D721Med (cell line): ENCODE measurements at regions not wholly inside any gene's neighbourhood (a gene's known extent, or its start where the extent isn't known, plus 50 kb on each side); places are given as distances from the start of the nearest gene placed in this dataset.

ENCODE experiments used
- DNase-seq: peaks from one replicate; pipeline ENCODE4 v3.0.0; 2011; ENCODE audit warnings: low spot score; ENCODE audit not compliant: insufficient read length
- FAIRE-seq: peaks from 2 replicates; lab custom pipeline; 2011; peaks lifted over from hg19 to GRCh38; lab: Jason Lieb, UNC
- TF ChIP-seq, protein P1 (sequence below): IDR thresholded peaks from 2 replicates; pipeline ENCODE4 v1.5.1; 2012; ENCODE audit warnings: mild to moderate bottlenecking, control low read depth; ENCODE audit not compliant: insufficient read depth; ENCODE audit errors: missing control alignments

DNA sequence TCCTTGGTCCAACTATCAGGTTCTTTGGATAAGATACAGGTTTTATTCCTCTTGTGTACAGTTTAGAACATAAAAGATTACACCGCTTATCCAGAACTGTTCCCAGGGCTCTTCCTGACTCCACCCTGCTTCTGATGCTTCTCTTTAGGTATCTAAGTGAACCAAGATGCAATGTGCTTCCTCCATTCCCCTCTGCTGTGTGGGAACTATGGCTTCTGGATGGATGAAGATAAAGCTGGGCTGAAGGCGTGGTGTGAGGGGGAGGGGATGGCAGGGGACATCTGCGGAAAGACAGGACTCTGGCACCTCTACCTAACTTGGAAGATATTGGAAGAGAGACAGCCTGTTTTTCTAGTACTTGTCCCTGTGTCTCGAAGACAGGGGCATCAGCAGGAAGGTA, 209.9 kb upstream of the TBX20 start:
- TF ChIP-seq, protein P1, sequence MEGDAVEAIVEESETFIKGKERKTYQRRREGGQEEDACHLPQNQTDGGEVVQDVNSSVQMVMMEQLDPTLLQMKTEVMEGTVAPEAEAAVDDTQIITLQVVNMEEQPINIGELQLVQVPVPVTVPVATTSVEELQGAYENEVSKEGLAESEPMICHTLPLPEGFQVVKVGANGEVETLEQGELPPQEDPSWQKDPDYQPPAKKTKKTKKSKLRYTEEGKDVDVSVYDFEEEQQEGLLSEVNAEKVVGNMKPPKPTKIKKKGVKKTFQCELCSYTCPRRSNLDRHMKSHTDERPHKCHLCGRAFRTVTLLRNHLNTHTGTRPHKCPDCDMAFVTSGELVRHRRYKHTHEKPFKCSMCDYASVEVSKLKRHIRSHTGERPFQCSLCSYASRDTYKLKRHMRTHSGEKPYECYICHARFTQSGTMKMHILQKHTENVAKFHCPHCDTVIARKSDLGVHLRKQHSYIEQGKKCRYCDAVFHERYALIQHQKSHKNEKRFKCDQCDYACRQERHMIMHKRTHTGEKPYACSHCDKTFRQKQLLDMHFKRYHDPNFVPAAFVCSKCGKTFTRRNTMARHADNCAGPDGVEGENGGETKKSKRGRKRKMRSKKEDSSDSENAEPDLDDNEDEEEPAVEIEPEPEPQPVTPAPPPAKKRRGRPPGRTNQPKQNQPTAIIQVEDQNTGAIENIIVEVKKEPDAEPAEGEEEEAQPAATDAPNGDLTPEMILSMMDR, result no peak
- DNase-seq (no peak), FAIRE-seq (no peak)

DNA sequence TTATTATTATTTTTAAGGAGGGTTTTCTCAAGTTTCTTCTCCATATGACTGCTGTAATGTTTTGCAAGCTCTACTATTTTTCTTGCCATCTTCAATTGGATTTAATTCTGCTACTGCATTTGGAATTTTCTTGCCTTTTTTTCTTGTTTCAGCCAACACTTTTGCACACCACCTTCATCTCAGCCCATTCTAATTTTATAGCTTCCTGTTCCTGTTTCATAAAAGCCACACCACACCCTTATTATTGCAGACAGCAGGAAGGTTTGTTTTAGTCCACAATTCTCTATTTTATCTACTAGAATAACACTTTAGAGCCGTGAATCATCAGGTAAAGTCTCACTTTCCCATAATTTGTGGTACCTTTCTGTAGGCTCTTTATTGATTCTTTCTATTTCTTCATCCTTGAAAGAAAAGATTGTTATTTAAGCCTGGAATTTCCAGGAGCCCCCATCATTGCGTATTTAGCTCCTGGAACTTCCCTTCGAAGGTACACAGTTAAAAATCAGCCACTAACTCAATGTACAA, 209.3 kb upstream of the TBX20 start:
- no peak for FAIRE-seq
- TF ChIP-seq, protein P1, result no peak
- no peak for DNase-seq

DNA sequence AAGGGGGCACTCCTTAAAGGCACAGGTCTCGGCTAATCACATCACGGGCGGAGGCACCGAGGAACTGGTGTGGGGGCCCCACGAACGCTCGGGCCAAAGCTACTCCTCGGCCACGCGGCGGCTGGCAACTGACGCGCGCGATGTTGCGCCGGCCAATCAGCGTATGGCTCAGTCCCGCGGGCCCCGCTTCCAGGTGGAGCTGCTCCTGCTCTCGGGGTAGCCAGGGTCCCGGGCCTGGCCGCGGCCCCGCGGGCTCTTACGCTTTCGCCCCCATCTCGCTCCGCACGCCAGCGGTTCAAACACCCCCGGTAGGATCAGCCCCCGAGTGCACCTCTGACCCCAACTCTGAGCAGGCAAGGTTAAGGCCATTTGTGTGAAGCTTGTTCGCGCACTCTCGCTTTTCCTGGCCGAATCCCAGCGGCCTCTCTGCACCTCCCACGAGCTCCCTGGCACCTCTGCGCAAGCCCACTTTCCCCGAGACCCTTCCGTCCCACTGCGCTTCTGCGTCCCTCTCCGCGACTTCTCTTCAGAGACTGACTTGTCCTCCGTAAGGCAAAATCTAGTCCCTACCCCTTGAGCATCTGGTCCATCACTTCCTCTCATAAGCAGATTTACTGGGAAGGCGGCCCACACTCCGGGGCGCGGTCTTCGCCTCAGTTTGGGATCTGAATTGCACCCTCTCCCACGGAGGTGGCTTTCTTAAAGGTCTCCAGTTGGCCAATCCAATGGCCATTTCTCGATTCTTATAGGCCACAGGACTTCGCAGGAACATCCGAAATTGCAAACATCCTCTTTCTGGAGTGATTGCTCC, 200.9 kb upstream of the TBX20 start:
- DNase-seq, result no peak
- TF ChIP-seq, protein P1, result no peak
- no peak for FAIRE-seq

DNA sequence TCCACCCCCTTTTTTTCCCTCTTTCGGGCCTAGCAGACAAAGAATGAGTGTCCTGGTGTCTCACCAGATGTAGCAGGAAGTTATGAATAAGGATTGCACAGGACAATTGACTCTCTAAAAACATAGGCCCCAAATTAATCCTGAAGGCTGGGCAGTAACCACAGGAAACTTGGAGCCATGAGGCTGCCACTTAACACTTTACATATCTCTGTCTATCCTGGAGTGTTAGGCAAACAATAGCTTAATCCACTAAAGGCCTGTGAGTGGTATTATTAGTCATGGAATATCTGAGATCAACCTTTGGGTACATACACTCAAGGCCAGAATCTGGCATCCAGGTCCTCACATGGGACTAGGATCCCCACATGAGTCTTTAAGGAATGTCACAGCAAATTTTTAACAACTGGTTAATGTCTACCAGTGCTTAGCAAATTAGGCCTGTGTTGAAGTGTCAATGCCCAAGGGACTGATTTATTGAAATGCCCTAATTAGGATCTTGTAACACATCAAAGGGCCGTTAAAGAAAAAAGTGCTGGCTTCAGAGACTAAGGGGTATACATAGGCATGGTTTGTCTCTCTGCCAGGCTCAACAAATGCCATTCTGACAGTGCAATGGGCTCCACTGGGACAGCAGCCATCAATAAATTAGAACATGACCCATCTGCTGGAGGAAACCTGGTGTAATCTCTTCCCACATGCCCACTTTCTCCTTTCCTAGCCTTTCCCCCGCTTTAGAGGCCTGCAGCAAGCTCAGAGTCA, 196.7 kb upstream of the TBX20 start:
- FAIRE-seq (no peak), DNase-seq (no peak)
- TF ChIP-seq, protein P1, result no peak

DNA sequence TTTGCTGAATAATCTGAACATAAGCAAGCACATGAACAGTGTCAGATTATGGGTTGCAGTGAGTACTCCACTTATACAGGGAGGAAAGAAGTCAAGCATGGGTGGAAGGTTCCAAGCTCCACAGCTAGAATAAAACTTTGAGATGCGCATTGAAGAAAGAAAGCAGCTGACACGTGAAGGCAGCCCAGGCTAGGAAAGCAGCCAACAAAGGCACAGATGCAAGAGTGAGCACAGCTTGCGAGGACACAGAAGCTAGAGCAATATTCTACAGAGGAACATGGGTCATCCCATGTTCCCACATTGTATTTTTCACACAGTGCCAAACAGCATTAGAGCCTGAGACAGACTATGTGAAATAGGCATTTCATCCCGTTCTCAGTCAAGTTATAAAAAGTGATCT, 194.6 kb upstream of the TBX20 start:
- DNase-seq, result no peak

DNA sequence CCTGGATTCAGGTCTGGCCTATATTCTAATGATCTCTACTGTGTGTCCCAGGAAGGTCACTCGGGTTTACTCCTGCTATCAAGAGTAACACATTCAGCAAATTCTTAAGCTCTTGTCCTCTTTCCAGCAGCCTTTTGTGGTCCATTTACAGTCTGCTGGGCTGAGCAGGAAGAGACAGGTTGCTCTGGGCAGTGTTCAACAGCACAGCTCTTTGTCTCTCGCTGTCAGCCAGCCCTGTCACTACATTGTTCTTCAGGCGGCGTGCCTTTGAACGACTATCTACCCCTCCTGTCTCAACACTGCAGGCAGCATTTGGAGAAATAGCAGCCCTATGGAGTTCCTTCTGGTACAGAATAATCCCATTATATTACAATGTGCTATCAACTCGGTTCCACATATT, 192.2 kb upstream of the TBX20 start:
- DNase-seq, result no peak
- TF ChIP-seq, protein P1, result no peak
- no peak for FAIRE-seq

More for the DNA sequence above, 194.6 kb upstream of the TBX20 start:
- TF ChIP-seq, protein P1, result no peak
- no peak for FAIRE-seq
